ENCODE measurements at regions not wholly inside any gene's neighbourhood (a gene's known extent, or its start where the extent isn't known, plus 50 kb on each side); places are given as distances from the start of the nearest gene placed in this dataset.

- DNase-seq (ENCODE audit: extremely low spot score) = no peak
- POLR2A ChIA-PET = no interaction called here
- CTCF ChIA-PET = interaction anchor here (0.8 kb wide), 1 partner anchor 278 kb away, joined by 3 read pairs; no protein-coding TSS in a partner anchor
- TF ChIP-seq TARDBP (IDR thresholded peaks at IDR 0.05) = no peak
Measured at GRCh38 chr4:68744368-68744767, 71.4 kb upstream of the UGT2B10 start.

GRCh38 chr4:68748181-68748991, 67.4 kb upstream of the UGT2B10 start:
- CTCF ChIA-PET = no interaction called here
- TF ChIP-seq SUZ12 (IDR thresholded peaks at IDR 0.05) = no peak
- no peak for TF ChIP-seq FOXK2 (IDR thresholded peaks at IDR 0.05)
- TF ChIP-seq CTBP1 (IDR thresholded peaks at IDR 0.05; ENCODE audit: borderline replicate concordance) = no peak
- no peak for TF ChIP-seq ELF4 (IDR thresholded peaks at IDR 0.05)
- no peak for TF ChIP-seq LEF1 (IDR thresholded peaks at IDR 0.05; ENCODE audit: borderline replicate concordance)
- TF ChIP-seq TARDBP (IDR thresholded peaks at IDR 0.05) = no peak
- no peak for TF ChIP-seq L3MBTL2 (conservative IDR thresholded peaks at IDR 0.05)
- no peak for TF ChIP-seq BHLHE40 (IDR thresholded peaks at IDR 0.05; ENCODE audit: borderline replicate concordance)
- TF ChIP-seq ARNT (IDR thresholded peaks at IDR 0.05) = no peak
- no peak for TF ChIP-seq HDGF (IDR thresholded peaks at IDR 0.05; ENCODE audit: borderline replicate concordance)
- no peak for TF ChIP-seq PKNOX1 (IDR thresholded peaks at IDR 0.05)
- no peak for TF ChIP-seq FOXA1 (IDR thresholded peaks at IDR 0.05)
- POLR2A ChIA-PET = no interaction called here
- no peak for DNase-seq (ENCODE audit: extremely low spot score)

- TF ChIP-seq NFRKB (IDR thresholded peaks at IDR 0.05) = no peak
- no peak for TF ChIP-seq SP1 (IDR thresholded peaks at IDR 0.05)
- TF ChIP-seq FOXK2 (IDR thresholded peaks at IDR 0.05) = no peak
- no peak for TF ChIP-seq ARNT (IDR thresholded peaks at IDR 0.05)
- no peak for TF ChIP-seq FOXM1 (IDR thresholded peaks at IDR 0.05; ENCODE audit: borderline replicate concordance)
- TF ChIP-seq HDGF (IDR thresholded peaks at IDR 0.05; ENCODE audit: borderline replicate concordance) = no peak
- TF ChIP-seq PKNOX1 (IDR thresholded peaks at IDR 0.05) = no peak
- TF ChIP-seq SUZ12 (IDR thresholded peaks at IDR 0.05) = no peak
- TF ChIP-seq BHLHE40 (IDR thresholded peaks at IDR 0.05; ENCODE audit: borderline replicate concordance) = no peak
- TF ChIP-seq FOXA1 (IDR thresholded peaks at IDR 0.05) = no peak
- TF ChIP-seq TARDBP (IDR thresholded peaks at IDR 0.05) = no peak
- no peak for TF ChIP-seq CTBP1 (IDR thresholded peaks at IDR 0.05; ENCODE audit: borderline replicate concordance)
- no peak for TF ChIP-seq ZNF384 (IDR thresholded peaks at IDR 0.05)
- no peak for TF ChIP-seq LEF1 (IDR thresholded peaks at IDR 0.05; ENCODE audit: borderline replicate concordance)
- no peak for TF ChIP-seq L3MBTL2 (conservative IDR thresholded peaks at IDR 0.05)
- TF ChIP-seq ELF4 (IDR thresholded peaks at IDR 0.05) = no peak
- ChIA-PET POLR2A (no interaction called here), CTCF (no interaction called here)
- DNase-seq (ENCODE audit: extremely low spot score) = no peak
Measured at GRCh38 chr4:68750555-68750954, 65.2 kb upstream of the UGT2B10 start.

- TF ChIP-seq FOXM1 (IDR thresholded peaks at IDR 0.05; ENCODE audit: borderline replicate concordance) (no peak), L3MBTL2 (conservative IDR thresholded peaks at IDR 0.05) (no peak), ARNT (IDR thresholded peaks at IDR 0.05) (no peak), ELF4 (IDR thresholded peaks at IDR 0.05) (no peak), CTBP1 (IDR thresholded peaks at IDR 0.05; ENCODE audit: borderline replicate concordance) (no peak), TARDBP (IDR thresholded peaks at IDR 0.05) (no peak), LEF1 (IDR thresholded peaks at IDR 0.05; ENCODE audit: borderline replicate concordance) (no peak), FOXA1 (IDR thresholded peaks at IDR 0.05) (no peak), ZNF384 (IDR thresholded peaks at IDR 0.05) (no peak)
- ChIA-PET CTCF (no interaction called here), POLR2A (no interaction called here)
- DNase-seq (ENCODE audit: extremely low spot score) = no peak
Measured at GRCh38 chr4:68751138-68751537, 64.7 kb upstream of the UGT2B10 start.

GRCh38 chr4:68765876-68766275, 49.9 kb upstream of the UGT2B10 start:
- ChIA-PET CTCF (no interaction called here), POLR2A (no interaction called here)
- TF ChIP-seq ARNT (IDR thresholded peaks at IDR 0.05) (no peak), SUZ12 (IDR thresholded peaks at IDR 0.05) (no peak), BHLHE40 (IDR thresholded peaks at IDR 0.05; ENCODE audit: borderline replicate concordance) (no peak), LEF1 (IDR thresholded peaks at IDR 0.05; ENCODE audit: borderline replicate concordance) (no peak), FOXM1 (IDR thresholded peaks at IDR 0.05; ENCODE audit: borderline replicate concordance) (no peak), ELF4 (IDR thresholded peaks at IDR 0.05) (no peak), FOXA1 (IDR thresholded peaks at IDR 0.05) (no peak), ZNF384 (IDR thresholded peaks at IDR 0.05) (no peak), PKNOX1 (IDR thresholded peaks at IDR 0.05) (no peak), NFRKB (IDR thresholded peaks at IDR 0.05) (no peak), TARDBP (IDR thresholded peaks at IDR 0.05) (no peak), FOXK2 (IDR thresholded peaks at IDR 0.05) (no peak), HDGF (IDR thresholded peaks at IDR 0.05; ENCODE audit: borderline replicate concordance) (no peak), SP1 (IDR thresholded peaks at IDR 0.05) (no peak), CTBP1 (IDR thresholded peaks at IDR 0.05; ENCODE audit: borderline replicate concordance) (no peak)
- DNase-seq (ENCODE audit: extremely low spot score) = no peak

All from HEK293T (cell line).